GM23338 (cell line): ENCODE measurements at regions not wholly inside any gene's neighbourhood (a gene's known extent, or its start where the extent isn't known, plus 50 kb on each side); places are given as distances from the start of the nearest gene placed in this dataset.

Experiments used
- CREB1 ChIP-seq: fragments of 250-450 bp; sonication (Bioruptor Pico); IDR thresholded peaks from 2 replicates; pipeline ENCODE4 v1.5.0; 2020; ENCODE audit warnings: low read depth, mild to moderate bottlenecking, moderate library complexity
- EZH2 ChIP-seq: fragments of 200-600 bp; sonication (generic); IDR thresholded peaks from one replicate; pipeline ENCODE4 v1.8.0; 2017; ENCODE audit warnings: antibody characterized with exemption, mild to moderate bottlenecking, low read depth; ENCODE audit not compliant: unreplicated experiment
- EZH2phosphoT487 ChIP-seq: fragments of 200-600 bp; sonication (generic); IDR thresholded peaks from one replicate; pipeline ENCODE4 v1.8.1; 2018; ENCODE audit warnings: antibody characterized with exemption; ENCODE audit not compliant: unreplicated experiment
- NANOG ChIP-seq: IDR thresholded peaks from 2 replicates; pipeline ENCODE4 v1.6.1; 2016; ENCODE audit warnings: antibody characterized with exemption, borderline replicate concordance
- POLR2AphosphoS5 ChIP-seq: IDR thresholded peaks from 2 replicates; pipeline ENCODE4 v1.6.1; 2016; ENCODE audit warnings: antibody characterized with exemption, low read depth
- STAT1 ChIP-seq: IDR thresholded peaks from one replicate; pipeline ENCODE4 v1.6.1; 2016; ENCODE audit warnings: antibody characterized with exemption; ENCODE audit not compliant: unreplicated experiment
- ZNF114 ChIP-seq: fragments of 250-450 bp; sonication (Bioruptor Pico); IDR thresholded peaks from 2 replicates; pipeline ENCODE4 v1.5.0; 2020; ENCODE audit warnings: mild to moderate bottlenecking, moderate library complexity
- ZNF331 ChIP-seq: fragments of 250-450 bp; sonication (Bioruptor Pico); IDR thresholded peaks from 2 replicates; pipeline ENCODE4 v1.5.0; 2020; ENCODE audit warnings: low read depth, mild to moderate bottlenecking, moderate library complexity
- TF ChIP-seq, protein P1 (sequence below), 2 experiments: fragments of 200-600 bp in 1 of 2; sonication (generic) in 1 of 2; conservative IDR thresholded peaks; 2 replicates each; pipeline versions ENCODE4 v1.5.1 to v1.6.1; 2016 to 2017; ENCODE audit warnings: antibody characterized with exemption in 2 of 2, low read depth in 2 of 2, mild to moderate bottlenecking in 2 of 2, moderate library complexity in 1 of 2
- TF ChIP-seq, protein P2 (sequence below): IDR thresholded peaks from one replicate; pipeline ENCODE4 v1.6.1; 2018; ENCODE audit warnings: antibody characterized with exemption; ENCODE audit not compliant: unreplicated experiment
- TF ChIP-seq, protein P3 (sequence below): IDR thresholded peaks from 2 replicates; pipeline ENCODE4 v1.6.1; 2016; ENCODE audit warnings: antibody characterized with exemption

DNA sequence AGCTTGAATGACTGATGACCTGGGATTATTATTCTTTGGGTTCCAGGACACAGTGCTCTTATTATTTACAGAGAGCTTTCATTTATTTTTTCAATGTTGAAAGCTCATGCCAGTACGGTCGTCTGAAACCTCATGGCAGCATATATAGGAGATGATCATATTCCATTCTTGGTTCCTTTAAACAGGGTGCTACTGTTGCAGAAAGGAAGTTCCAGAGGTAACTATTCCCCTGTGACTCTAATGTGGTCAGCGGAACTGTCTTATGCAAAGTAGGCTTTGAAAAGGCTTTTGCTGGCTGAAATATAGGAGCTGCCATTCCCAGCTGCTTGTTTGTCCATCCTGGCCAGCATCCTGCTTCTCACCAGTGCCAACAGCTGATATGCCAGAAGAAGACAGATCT lies 208.3 kb upstream of the LEF1 start:
- TF ChIP-seq, protein P1, sequence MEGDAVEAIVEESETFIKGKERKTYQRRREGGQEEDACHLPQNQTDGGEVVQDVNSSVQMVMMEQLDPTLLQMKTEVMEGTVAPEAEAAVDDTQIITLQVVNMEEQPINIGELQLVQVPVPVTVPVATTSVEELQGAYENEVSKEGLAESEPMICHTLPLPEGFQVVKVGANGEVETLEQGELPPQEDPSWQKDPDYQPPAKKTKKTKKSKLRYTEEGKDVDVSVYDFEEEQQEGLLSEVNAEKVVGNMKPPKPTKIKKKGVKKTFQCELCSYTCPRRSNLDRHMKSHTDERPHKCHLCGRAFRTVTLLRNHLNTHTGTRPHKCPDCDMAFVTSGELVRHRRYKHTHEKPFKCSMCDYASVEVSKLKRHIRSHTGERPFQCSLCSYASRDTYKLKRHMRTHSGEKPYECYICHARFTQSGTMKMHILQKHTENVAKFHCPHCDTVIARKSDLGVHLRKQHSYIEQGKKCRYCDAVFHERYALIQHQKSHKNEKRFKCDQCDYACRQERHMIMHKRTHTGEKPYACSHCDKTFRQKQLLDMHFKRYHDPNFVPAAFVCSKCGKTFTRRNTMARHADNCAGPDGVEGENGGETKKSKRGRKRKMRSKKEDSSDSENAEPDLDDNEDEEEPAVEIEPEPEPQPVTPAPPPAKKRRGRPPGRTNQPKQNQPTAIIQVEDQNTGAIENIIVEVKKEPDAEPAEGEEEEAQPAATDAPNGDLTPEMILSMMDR (conservative IDR thresholded peaks at IDR 0.05; ENCODE audit: low read depth in 2 of 2) = no peak
- TF ChIP-seq POLR2AphosphoS5 (no peak), EZH2 (no peak), STAT1 (no peak), NANOG (no peak), CREB1 (CRISPR knock-in tag) (no peak), EZH2phosphoT487 (no peak), ZNF114 (CRISPR knock-in tag) (no peak), ZNF331 (CRISPR knock-in tag) (no peak)
- TF ChIP-seq, protein P2, sequence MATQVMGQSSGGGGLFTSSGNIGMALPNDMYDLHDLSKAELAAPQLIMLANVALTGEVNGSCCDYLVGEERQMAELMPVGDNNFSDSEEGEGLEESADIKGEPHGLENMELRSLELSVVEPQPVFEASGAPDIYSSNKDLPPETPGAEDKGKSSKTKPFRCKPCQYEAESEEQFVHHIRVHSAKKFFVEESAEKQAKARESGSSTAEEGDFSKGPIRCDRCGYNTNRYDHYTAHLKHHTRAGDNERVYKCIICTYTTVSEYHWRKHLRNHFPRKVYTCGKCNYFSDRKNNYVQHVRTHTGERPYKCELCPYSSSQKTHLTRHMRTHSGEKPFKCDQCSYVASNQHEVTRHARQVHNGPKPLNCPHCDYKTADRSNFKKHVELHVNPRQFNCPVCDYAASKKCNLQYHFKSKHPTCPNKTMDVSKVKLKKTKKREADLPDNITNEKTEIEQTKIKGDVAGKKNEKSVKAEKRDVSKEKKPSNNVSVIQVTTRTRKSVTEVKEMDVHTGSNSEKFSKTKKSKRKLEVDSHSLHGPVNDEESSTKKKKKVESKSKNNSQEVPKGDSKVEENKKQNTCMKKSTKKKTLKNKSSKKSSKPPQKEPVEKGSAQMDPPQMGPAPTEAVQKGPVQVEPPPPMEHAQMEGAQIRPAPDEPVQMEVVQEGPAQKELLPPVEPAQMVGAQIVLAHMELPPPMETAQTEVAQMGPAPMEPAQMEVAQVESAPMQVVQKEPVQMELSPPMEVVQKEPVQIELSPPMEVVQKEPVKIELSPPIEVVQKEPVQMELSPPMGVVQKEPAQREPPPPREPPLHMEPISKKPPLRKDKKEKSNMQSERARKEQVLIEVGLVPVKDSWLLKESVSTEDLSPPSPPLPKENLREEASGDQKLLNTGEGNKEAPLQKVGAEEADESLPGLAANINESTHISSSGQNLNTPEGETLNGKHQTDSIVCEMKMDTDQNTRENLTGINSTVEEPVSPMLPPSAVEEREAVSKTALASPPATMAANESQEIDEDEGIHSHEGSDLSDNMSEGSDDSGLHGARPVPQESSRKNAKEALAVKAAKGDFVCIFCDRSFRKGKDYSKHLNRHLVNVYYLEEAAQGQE = no peak
- TF ChIP-seq, protein P3, sequence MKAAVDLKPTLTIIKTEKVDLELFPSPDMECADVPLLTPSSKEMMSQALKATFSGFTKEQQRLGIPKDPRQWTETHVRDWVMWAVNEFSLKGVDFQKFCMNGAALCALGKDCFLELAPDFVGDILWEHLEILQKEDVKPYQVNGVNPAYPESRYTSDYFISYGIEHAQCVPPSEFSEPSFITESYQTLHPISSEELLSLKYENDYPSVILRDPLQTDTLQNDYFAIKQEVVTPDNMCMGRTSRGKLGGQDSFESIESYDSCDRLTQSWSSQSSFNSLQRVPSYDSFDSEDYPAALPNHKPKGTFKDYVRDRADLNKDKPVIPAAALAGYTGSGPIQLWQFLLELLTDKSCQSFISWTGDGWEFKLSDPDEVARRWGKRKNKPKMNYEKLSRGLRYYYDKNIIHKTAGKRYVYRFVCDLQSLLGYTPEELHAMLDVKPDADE = no peak
